ENCODE measurements at regions not wholly inside any gene's neighbourhood (a gene's known extent, or its start where the extent isn't known, plus 50 kb on each side); places are given as distances from the start of the nearest gene placed in this dataset.

- DNase-seq, result no peak
Observed at GRCh38 chr2:45300026-45300750, 290.9 kb upstream of the SIX2 start.

- no peak for DNase-seq
Observed at GRCh38 chr2:45299361-45299760, 290.1 kb upstream of the SIX2 start.

DNA sequence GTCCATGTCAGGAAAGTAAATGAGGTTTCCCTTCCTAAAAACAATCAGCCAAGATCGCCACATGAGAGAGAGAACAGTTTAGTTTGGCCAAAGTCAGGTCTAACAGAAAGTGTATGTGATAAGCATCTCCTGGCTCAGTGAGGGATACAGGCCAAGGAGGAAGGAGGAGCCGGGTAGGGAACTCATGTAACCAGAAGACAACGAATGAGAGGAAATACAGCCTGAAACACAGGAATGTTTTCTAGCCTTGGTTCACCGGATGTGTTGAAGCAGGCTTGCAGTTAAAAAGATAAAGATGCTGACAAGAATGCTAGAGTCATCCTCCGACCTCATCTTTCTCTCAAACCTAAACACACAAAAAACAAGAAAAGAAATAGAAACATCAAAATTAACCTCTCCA is 283.9 kb upstream of the SIX2 start:
- no peak for DNase-seq

GRCh38 chr2:45291296-45291701 is 282.0 kb upstream of the SIX2 start:
- no peak for DNase-seq

GRCh38 chr2:45289997-45290709 is 280.9 kb upstream of the SIX2 start:
- DNase-seq, result no peak

- DNase-seq, result no peak
Observed at GRCh38 chr2:45288532-45289417, 279.5 kb upstream of the SIX2 start.

DNA sequence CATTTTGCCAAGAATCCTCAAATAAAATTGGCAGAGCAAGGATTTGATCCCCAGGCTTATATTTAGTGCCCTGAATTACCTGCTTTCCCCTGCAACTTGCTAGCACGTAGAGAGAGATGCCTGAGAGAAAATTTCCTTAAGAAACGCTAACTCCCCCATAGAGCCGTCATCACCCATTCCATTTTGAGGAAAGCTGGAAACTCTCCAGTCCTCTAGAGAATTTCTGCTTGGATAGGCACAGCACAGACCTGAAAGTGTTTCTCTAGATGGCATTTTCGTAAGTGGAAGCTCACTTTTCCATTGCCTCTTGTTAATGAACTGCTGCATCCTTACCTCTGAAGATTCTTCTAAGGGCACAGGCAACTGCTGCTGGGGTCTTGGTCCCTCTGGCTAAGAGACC is 277.8 kb upstream of the SIX2 start:
- no peak for DNase-seq

DNA sequence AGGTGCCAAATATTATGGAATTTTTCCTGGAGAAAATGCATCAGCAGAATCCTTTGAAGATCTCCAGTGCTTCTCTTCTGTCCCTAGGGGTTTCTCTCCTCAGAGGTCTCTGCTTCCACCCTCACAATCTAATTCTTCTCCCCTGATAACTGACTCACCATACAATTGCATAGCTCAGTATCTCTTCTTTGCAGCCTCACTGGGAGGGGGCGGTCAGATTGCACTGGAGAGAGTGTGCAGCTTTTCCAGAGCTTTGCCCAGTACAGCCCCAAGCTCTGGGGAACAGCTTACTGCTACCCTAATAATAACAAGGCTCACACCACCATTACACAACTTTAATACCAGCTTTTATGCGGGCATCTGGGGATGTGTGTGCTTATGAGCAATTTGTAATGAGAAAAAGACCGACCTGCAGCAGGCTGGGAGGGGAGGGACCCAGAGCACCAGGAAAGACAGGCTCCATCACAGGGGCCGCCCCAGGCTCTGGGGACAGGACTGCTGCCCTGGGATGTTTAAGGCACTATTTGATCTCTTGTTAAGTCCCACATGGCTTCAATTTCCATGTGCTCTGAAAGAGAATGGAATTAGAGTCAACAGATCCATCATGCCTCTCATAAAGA is 276.6 kb upstream of the SIX2 start:
- DNase-seq, result no peak

- DNase-seq, result peak in 1 of 2 experiments; percentile 21
Observed at GRCh38 chr2:45285311-45285710, 276.1 kb upstream of the SIX2 start.

DNA sequence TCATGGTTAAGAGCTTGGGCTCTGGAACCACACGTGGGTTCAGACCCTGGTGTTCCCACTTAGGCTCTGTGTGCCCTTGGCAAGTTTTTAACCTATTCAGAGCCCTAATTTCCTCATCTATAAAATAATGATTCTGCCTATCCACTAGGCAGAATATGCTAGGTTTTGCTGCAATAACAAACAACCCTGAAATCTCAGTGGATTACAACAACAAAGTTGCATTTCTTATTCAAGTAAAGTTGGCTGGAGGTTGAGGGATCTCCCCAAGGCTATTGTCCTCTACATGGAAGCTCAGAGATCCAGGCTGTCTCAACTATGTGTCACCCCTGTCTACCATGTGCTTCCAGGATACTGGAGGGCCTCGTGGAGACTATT is 275.4 kb upstream of the SIX2 start:
- DNase-seq, result no peak

DNA sequence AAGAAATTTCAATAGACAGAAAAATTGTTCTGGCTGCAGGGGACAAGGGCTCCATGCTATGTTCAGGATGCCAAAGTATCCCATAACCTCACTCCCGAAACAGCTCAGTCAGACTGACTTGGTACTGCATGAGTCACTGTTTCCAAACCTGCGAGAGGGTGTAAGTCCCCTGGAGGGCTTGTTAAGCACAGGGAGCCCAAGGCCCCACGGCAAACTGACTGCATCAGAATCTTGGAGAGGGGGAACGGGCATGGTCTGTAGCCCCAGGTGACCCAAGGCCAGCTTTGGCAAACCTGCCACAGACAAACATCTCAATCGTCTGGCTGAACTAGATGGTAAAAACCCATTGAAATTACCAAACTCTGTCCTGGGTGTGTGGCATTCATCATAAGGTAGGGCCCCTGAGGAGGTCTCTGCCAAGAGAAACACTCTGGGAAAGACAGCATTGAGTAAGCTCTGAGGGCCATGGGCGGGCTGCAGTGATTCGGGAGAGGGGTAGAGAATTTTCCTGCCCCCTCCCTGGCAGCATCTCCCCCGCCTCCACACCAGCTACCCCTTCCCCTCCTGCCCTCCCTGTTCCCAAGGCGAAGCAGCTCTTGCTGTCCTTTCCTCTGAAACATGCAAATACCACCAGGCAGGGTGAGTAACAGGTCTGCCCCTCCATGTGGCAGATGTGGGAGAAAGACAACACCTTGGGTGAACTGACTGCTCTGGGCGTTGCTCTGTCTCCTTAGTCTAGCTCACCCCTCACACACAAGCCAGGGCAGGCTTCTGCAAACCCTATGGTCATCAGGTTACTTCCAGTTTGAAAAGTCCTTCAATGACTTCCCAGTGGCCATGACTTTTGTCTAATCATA is 274.7 kb upstream of the SIX2 start:
- DNase-seq, result peak; percentile 29 to 60

GRCh38 chr2:45282646-45283045 is 273.4 kb upstream of the SIX2 start:
- DNase-seq, result no peak

GRCh38 chr2:45281311-45281710 is 272.1 kb upstream of the SIX2 start:
- no peak for DNase-seq

DNA sequence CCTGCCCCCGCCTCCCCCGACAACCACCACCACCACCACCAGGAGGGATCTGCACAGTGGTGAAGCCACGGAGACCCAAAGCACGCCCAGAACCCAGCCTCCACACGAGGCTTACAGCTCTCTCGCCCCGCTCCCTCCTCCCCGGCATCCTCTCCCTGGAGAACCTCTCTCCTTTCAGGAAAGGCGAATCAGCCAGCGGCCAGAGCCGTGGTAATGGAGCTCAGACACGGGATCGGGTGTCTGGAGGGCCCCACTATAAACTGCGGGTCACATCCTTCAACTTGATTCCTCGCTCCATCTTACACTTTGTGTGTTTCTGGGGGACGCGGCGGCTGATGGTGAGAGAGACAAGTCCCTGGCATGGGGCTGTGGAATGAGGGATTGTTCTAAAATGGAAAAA is 271.5 kb upstream of the SIX2 start:
- no peak for DNase-seq

DNA sequence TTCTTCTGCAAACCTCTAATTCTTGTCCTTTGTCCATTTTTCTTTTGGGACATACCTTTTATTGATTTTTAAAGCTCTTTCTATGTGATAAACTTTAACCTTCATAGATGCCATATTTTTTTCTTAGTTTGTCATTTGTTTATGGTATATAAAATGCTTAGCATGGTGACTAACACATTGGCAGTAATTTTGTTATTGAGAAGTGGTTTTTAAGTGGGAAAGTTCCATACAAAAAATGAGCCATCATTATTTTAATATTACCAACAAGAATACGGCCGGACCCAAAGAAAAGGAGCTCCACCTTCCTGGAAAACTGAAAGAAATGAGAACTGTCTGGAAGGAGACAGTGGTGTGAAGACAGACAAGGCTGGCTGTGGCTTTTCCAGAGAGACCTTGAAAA is 270.1 kb upstream of the SIX2 start:
- no peak for DNase-seq

GRCh38 chr2:45278365-45279078 is 269.3 kb upstream of the SIX2 start:
- DNase-seq, result no peak

GRCh38 chr2:45276914-45277313 is 267.7 kb upstream of the SIX2 start:
- no peak for DNase-seq

DNA sequence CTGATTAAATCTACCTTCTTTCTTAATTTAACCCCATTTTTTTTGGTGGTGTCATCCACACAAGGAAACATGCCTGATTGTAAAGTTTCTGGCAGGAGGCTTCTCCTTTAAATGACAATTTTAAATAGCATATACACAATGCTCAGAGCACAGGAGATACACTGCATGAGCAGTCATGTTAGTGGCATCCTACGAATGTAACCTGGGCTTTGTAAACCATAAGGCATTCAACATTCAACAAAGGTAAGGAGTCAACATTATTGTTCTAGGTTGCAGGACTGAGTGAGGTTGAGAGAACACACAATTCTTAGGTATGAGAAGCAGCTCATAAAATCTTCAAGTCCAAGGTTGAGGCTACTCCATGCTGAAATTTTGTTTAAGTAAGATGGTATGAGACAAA is 266.6 kb upstream of the SIX2 start:
- no peak for DNase-seq

GRCh38 chr2:45275242-45275805 is 266.1 kb upstream of the SIX2 start:
- no peak for DNase-seq

DNA sequence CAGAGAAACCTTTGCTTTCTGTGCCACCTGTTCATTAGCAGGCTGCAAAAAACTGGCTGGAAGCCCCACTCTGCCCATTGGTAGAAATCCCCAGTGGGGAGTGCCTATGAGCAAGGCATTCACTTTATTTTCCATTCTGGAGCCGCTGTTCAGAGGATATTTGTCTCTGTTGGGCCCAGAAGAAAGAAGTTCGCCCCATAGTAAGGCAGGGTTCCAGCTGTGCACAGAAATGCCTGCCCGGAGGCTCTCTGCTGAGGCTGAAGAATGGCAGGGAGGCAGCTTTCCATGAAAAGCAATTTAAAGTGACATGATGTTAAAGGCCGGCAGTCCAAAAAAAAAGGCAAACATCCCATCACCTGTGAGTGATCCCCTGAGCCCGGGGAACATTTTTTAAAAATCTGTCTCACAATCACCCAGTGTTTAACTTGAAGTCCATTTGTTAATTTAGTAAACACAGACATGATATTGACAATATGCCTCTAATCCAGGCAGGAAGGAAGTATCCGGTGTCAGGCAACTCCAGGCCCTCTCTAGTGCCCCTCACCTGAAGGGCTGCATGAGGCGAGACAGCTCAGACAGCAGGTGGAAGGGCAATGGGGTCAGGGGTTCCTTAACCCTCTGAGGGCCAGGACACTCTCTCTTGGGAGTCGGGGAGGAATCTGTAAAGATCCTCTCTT is 265.1 kb upstream of the SIX2 start:
- peak in 1 of 2 experiments; percentile 6 for DNase-seq

Data from NCI-H526 (cell line).